PC-3 (cell line): ENCODE measurements at regions not wholly inside any gene's neighbourhood (a gene's known extent, or its start where the extent isn't known, plus 50 kb on each side); places are given as distances from the start of the nearest gene placed in this dataset.

ENCODE experiments used
- CTCF ChIP-seq: fragments of 300-600 bp; sonication (generic); conservative IDR thresholded peaks from 2 replicates; pipeline ENCODE4 v1.5.1; 2017; ENCODE audit warnings: antibody characterized with exemption, low read depth, mild to moderate bottlenecking, low read length
- EZH2 ChIP-seq: fragments of 300-600 bp; sonication (generic); IDR thresholded peaks from one replicate; pipeline ENCODE4 v1.6.1; 2017; ENCODE audit warnings: antibody characterized with exemption, mild to moderate bottlenecking, low read length; ENCODE audit not compliant: unreplicated experiment
- EZH2phosphoT487 ChIP-seq: fragments of 300-600 bp; sonication (generic); IDR thresholded peaks from 2 replicates; pipeline ENCODE4 v1.6.1; 2018; ENCODE audit warnings: mild to moderate bottlenecking, antibody characterized with exemption, low read length, borderline replicate concordance

- TF ChIP-seq CTCF (no peak), EZH2 (no peak), EZH2phosphoT487 (no peak)
Measured at GRCh38 chr10:14448197-14448990, 117.7 kb upstream of the FRMD4A start.
